AG20443 (cell line): ENCODE measurements at regions not wholly inside any gene's neighbourhood (a gene's known extent, or its start where the extent isn't known, plus 50 kb on each side); places are given as distances from the start of the nearest gene placed in this dataset.

Experiments used
- DNase-seq: peaks from one replicate; pipeline ENCODE4 v3.0.0; 2012; ENCODE audit warnings: low spot score, mixed read lengths

- no peak for DNase-seq
Observed at GRCh38 chr15:35159170-35159569, 74.1 kb upstream of the NANOGP8 start.

DNA sequence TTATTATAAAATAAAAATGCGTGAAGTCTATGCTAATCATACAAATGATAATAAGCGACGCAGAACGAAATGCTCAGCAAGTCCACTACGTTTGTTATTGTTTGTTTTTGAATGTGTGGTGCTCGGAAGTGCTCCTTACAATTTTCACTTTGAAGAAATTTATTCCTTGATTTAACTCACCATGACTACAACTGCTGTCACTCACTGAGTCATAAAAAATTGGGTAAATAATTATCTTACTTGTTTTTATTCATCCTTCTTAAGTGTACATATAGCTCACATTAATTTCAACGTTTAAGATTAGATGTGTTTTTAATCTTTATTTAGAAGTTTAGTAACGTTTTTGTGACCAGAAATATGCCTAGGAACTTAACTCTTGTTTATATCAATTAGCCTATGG lies 66.7 kb upstream of the NANOGP8 start:
- no peak for DNase-seq

DNA sequence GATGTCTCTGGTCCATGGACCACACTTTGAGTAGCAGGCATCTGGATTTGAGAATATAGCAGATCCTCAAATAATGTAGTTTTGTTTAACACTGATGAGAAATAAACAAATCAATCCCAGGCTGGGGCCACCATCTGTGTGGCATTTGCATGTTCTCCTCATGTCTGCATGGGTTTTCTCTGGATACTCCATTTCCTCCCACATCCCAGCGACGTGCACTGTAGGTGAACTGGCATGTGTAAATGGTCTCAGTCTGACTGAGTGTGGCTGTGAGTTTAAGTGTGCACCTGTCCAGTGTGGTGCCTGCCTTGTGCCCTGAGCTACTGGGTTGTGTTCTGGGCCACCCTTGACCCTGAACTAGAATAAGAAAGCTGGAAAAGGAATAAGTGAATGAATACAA lies 66.3 kb upstream of the NANOGP8 start:
- DNase-seq: no peak

DNA sequence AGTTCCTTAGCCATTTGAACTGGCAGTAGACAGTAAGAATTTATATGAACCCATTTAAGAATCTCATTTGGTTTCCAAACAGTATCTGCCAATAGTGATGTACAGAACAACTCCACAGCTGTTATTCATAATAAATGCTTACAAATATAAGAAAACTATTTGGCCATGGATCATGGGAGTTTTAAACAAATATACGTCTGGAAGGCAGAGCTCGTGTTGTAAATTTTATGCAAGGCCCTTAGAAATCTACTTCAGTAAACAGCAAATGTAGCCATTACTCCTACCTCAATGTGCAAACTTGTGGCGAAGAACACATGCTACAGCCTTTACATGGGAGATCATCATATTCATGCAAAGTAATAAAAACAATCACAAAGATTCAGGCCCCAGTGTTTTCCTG lies 65.3 kb upstream of the NANOGP8 start:
- DNase-seq: no peak

DNA sequence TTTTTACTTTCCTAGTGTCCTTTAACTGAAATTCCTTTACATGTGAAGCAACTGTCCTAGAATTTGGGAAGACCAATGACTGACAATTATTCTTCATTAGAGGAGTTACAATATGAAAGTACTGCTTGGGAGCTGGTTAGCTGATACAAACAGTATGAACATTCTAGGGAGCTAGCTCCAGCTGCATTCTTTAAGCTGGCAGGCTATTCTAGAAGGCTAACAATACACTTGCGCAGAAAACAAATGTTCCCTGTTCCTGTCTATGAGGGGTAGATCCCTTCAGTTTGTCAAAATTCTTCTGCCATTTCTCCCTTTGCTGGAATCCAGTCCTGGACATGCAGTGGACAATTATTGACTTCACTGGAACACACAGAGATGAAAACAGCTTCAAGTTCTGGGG lies 60.2 kb upstream of the NANOGP8 start:
- DNase-seq: no peak

DNA sequence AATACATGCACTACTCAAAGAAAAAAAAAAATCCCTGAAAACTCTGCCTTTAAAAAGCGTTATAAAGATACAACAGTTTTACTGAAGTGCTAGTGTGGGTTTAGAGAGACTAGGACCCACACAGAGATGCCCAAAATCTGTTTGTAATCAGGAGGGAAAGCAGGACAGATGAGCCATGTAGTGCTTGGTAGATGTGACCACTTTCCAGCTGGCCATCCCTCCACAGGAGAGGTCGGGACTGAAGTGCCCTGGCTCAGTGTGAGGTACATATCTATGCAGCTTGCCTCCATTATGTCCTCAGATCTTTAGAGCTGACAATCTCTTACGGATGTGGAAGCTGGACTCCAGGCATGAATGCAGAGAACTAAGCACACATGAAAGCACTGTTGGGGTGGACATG lies 57.5 kb upstream of the NANOGP8 start:
- DNase-seq: peak; percentile 12

GRCh38 chr15:35141743-35142471 lies 56.8 kb upstream of the NANOGP8 start:
- DNase-seq: peak; percentile 42

- no peak for DNase-seq
Observed at GRCh38 chr15:35139822-35140221, 54.7 kb upstream of the NANOGP8 start.

- no peak for DNase-seq
Observed at GRCh38 chr15:35137190-35137574, 52.1 kb upstream of the NANOGP8 start.

DNA sequence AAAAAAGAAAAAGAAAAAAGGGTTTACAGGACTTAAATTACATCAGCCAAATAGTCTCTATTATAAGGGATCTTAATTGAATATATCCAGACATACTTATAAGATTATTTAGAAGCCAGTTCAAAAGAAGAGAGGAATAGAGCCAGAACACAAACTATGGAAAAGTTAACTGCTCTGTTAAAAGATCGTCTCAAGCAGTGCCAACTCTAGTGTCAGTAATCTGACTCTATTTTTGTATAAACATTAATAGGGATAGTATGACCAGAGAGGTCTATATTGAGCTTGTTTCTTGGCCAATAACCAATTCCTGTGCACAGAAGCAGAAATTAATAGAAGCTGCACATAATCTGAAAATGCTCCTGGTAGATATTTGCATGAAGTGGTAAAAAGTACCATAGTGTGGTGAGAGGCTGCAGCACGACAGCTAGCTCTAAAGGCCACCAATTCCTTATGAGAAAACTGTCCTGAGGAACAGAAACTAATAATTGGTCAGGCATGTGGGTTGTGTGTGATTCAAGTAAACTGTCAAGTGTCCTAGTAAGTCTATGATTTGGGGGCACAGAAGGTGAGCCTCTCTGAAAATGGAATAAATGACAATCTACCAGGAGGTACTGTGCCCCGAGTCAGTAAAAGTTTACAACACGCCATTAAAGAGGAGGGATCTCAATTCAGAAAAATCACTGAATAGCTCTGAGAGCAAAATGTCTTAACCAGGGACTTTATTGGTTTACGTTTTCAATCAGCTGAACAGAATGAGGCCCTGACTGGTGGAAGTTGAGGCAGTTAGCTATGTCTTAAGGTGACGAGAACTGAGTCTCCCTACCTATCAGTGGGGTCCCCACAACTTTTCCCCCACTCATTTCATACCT lies 51.5 kb upstream of the NANOGP8 start:
- DNase-seq: no peak
